HEK293T (cell line): ENCODE measurements at regions not wholly inside any gene's neighbourhood (a gene's known extent, or its start where the extent isn't known, plus 50 kb on each side); places are given as distances from the start of the nearest gene placed in this dataset.

Source experiments
- ARNT ChIP-seq: fragments of 450-650 bp; IDR thresholded peaks from 2 replicates; pipeline ENCODE4 v1.6.1; 2017; ENCODE audit warnings: mild to moderate bottlenecking
- FOXA1 ChIP-seq: fragments of 450-650 bp; IDR thresholded peaks from 2 replicates; pipeline ENCODE4 v1.6.1; 2016; ENCODE audit warnings: mild to moderate bottlenecking
- FOXM1 ChIP-seq: fragments of 450-650 bp; IDR thresholded peaks from 2 replicates; pipeline ENCODE4 v1.6.1; 2017; ENCODE audit warnings: mild to moderate bottlenecking, borderline replicate concordance
- NFRKB ChIP-seq: fragments of 450-650 bp; IDR thresholded peaks from 2 replicates; pipeline ENCODE4 v1.6.1; 2016; ENCODE audit warnings: mild to moderate bottlenecking, moderate library complexity
- SP1 ChIP-seq: fragments of 450-650 bp; IDR thresholded peaks from 2 replicates; pipeline ENCODE4 v1.6.1; 2017
- TARDBP ChIP-seq: fragments of 450-650 bp; IDR thresholded peaks from 2 replicates; pipeline ENCODE4 v1.6.1; 2016
- ZNF384 ChIP-seq: fragments of 450-650 bp; IDR thresholded peaks from 2 replicates; pipeline ENCODE4 v1.6.1; 2016
- TF ChIP-seq, protein P1 (sequence below): fragments of 450-650 bp; IDR thresholded peaks from 2 replicates; pipeline ENCODE4 v1.6.1; 2016

- TF ChIP-seq SP1 (no peak), FOXM1 (no peak), NFRKB (no peak), ZNF384 (no peak), TARDBP (no peak), ARNT (no peak), FOXA1 (no peak)
- TF ChIP-seq, protein P1, sequence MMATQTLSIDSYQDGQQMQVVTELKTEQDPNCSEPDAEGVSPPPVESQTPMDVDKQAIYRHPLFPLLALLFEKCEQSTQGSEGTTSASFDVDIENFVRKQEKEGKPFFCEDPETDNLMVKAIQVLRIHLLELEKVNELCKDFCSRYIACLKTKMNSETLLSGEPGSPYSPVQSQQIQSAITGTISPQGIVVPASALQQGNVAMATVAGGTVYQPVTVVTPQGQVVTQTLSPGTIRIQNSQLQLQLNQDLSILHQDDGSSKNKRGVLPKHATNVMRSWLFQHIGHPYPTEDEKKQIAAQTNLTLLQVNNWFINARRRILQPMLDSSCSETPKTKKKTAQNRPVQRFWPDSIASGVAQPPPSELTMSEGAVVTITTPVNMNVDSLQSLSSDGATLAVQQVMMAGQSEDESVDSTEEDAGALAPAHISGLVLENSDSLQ: no peak
Observed at GRCh38 chrX:99549381-99549780, 860.7 kb downstream of the PCDH19 start.
